ENCODE measurements at regions not wholly inside any gene's neighbourhood (a gene's known extent, or its start where the extent isn't known, plus 50 kb on each side); places are given as distances from the start of the nearest gene placed in this dataset.

DNA sequence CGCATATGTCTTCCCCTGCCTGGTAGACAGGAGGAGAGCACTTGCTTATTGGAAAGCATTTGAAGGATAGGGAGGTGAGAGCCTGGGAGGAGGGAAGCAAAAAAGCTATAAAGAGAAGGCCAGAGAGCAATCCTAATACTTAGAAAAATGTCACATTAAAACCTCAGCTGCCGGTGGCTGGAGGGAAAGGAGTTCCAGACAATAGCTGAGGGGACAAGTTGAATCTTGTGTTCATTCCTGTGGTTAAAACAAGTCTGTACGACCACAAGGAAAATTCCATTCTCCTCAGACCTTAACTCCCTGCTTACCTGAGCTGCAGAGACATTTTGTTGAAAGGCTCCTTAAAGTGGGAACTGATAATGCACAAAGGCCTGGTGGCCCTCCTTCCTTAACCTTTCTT is 218.8 kb upstream of the CAMK1G start:
- H3K27ac Mint-ChIP-seq (ENCODE audit: unreplicated experiment): peak overlapping the region; percentile 75
- H3K9me3 ChIP-seq (ENCODE audit: insufficient read depth, low read depth, low read length): no peaks in the 10 kb centered on the region

DNA sequence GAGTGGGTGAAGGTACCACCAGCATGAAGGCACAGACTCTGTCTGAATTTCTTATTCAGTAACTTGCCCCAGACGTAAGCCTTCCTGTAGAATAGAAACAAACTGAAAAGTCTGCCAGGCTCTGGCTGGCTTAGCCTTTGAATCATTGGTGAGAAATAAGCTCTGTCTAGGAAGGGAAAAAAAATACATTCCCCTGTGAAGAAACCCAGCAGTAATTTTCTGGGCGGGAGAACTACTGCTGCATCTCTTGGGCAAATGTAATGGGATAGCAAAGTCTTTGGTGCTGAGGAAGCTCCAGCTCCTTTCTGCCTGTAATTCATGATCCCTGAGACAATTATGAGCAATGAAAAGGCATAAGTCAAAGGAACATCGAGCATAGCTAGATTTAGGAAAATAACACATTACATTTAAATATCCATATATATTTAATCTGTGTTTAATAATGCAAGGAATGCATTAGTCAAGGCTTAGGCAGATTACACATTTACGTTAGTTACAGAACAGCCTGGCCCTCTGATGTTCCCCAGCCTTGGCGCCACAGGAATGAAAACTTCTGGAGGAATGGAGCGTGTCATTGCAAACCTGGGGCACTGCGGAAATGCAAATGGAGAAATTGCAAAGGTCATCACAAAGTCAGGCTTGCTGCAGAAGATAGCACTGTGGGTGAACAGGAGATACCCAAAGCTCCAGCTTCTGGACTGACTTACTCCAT is 216.3 kb upstream of the CAMK1G start:
- peak overlapping the region; percentile 9 for H3K9ac ChIP-seq (ENCODE audit: low read length)
- Mint-ChIP-seq H3K4me3 (ENCODE audit: unreplicated experiment) (peak overlapping the region; percentile 27), H3K9me3 (ENCODE audit: unreplicated experiment) (no peaks in the 10 kb centered on the region), H3K27me3 (ENCODE audit: low read depth, unreplicated experiment) (no peaks in the 10 kb centered on the region), H3K27ac (ENCODE audit: unreplicated experiment) (peak overlapping the region; percentile 91), H3K36me3 (ENCODE audit: low read depth, unreplicated experiment) (no peaks in the 10 kb centered on the region), H3K4me1 (ENCODE audit: low read depth, unreplicated experiment) (peaks cover 49% of the 10 kb centered on the region)
- no peak overlapping the region for H3K4me3 ChIP-seq (ENCODE audit: insufficient read depth, low read depth, low read length)
- H3K36me3 ChIP-seq (ENCODE audit: insufficient read depth, low read length): no peaks in the 10 kb centered on the region
- no peaks in the 10 kb centered on the region for H4K20me1 ChIP-seq (ENCODE audit: insufficient read depth, low read length)
- no peaks in the 10 kb centered on the region for H3K27me3 ChIP-seq (ENCODE audit: insufficient read depth, low read length)
- peak overlapping the region; percentile 63 for H3K27ac ChIP-seq (ENCODE audit: low read depth, low read length)
- no peaks in the 10 kb centered on the region for H3K79me2 ChIP-seq (ENCODE audit: insufficient read depth, low read length)
- H3K4me1 ChIP-seq (ENCODE audit: insufficient read depth, low read length): peaks cover 33% of the 10 kb centered on the region
- H3K4me2 ChIP-seq (ENCODE audit: low read length): peak overlapping the region; percentile 45
- DNase-seq (ENCODE audit: low read depth) (peak; percentile 80), FAIRE-seq (no peak)
- no peaks in the 10 kb centered on the region for H3K9me3 ChIP-seq (ENCODE audit: insufficient read depth, low read depth, low read length)
- H2AFZ ChIP-seq (ENCODE audit: low read depth, low read length): peak overlapping the region; percentile 9
- TF ChIP-seq EZH2 (IDR thresholded peaks at IDR 0.05; ENCODE audit: insufficient read depth, low read length) (no peak), CTCF (IDR thresholded peaks at IDR 0.05; ENCODE audit: insufficient read depth, low read depth, low read length) (no peak)

More for the DNA sequence above, 218.8 kb upstream of the CAMK1G start:
- H3K36me3 Mint-ChIP-seq (ENCODE audit: low read depth, unreplicated experiment): no peaks in the 10 kb centered on the region
- Histone ChIP-seq H2AFZ (ENCODE audit: low read depth, low read length) (no peak overlapping the region), H3K9ac (ENCODE audit: low read length) (no peak overlapping the region), H3K79me2 (ENCODE audit: insufficient read depth, low read length) (no peaks in the 10 kb centered on the region), H3K4me1 (ENCODE audit: insufficient read depth, low read length) (peaks cover 33% of the 10 kb centered on the region), H3K27me3 (ENCODE audit: insufficient read depth, low read length) (no peaks in the 10 kb centered on the region), H3K27ac (ENCODE audit: low read depth, low read length) (no peak overlapping the region), H3K4me2 (ENCODE audit: low read length) (no peak overlapping the region), H3K36me3 (ENCODE audit: insufficient read depth, low read length) (no peaks in the 10 kb centered on the region), H4K20me1 (ENCODE audit: insufficient read depth, low read length) (no peaks in the 10 kb centered on the region), H3K4me3 (ENCODE audit: insufficient read depth, low read depth, low read length) (no peak overlapping the region)
- no peaks in the 10 kb centered on the region for H3K27me3 Mint-ChIP-seq (ENCODE audit: low read depth, unreplicated experiment)
- peak; percentile 41 for DNase-seq (ENCODE audit: low read depth)
- no peak overlapping the region for H3K4me3 Mint-ChIP-seq (ENCODE audit: unreplicated experiment)
- no peak for TF ChIP-seq CTCF (IDR thresholded peaks at IDR 0.05; ENCODE audit: insufficient read depth, low read depth, low read length)
- TF ChIP-seq EZH2 (IDR thresholded peaks at IDR 0.05; ENCODE audit: insufficient read depth, low read length): no peak
- FAIRE-seq: no peak
- peaks cover 49% of the 10 kb centered on the region for H3K4me1 Mint-ChIP-seq (ENCODE audit: low read depth, unreplicated experiment)
- peaks cover 2% of the 10 kb centered on the region for H3K9me3 Mint-ChIP-seq (ENCODE audit: unreplicated experiment)
